ENCODE measurements at regions not wholly inside any gene's neighbourhood (a gene's known extent, or its start where the extent isn't known, plus 50 kb on each side); places are given as distances from the start of the nearest gene placed in this dataset.

DNA sequence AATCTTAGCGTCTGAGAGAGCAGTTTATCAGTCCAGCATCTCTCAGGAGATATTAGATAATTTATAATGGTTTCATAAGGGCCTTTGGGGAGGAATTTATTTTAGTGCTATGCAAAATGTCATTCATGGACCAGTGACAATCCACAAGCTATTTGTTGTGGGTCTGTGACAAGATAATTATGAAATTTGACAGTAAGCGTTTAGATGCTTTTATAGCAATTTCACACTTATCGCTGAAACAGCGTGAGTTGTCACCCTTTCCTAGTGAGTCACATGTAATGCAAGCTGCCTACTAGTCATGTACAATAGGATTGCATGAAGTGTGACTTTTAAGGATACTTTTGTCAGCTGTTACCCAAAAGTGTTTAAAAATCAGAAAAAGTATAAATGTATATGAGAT is 315.6 kb upstream of the THBS1 start:
- Mint-ChIP-seq H3K27ac (no peak overlapping the region), H3K4me1 (no peaks in the 10 kb centered on the region), H3K27me3 (ENCODE audit: low read depth) (peaks cover 7% of the 10 kb centered on the region), H3K4me3 (no peak overlapping the region), H3K36me3 (ENCODE audit: low read depth) (no peaks in the 10 kb centered on the region), H3K9me3 (no peaks in the 10 kb centered on the region)
- TF ChIP-seq, protein P1, sequence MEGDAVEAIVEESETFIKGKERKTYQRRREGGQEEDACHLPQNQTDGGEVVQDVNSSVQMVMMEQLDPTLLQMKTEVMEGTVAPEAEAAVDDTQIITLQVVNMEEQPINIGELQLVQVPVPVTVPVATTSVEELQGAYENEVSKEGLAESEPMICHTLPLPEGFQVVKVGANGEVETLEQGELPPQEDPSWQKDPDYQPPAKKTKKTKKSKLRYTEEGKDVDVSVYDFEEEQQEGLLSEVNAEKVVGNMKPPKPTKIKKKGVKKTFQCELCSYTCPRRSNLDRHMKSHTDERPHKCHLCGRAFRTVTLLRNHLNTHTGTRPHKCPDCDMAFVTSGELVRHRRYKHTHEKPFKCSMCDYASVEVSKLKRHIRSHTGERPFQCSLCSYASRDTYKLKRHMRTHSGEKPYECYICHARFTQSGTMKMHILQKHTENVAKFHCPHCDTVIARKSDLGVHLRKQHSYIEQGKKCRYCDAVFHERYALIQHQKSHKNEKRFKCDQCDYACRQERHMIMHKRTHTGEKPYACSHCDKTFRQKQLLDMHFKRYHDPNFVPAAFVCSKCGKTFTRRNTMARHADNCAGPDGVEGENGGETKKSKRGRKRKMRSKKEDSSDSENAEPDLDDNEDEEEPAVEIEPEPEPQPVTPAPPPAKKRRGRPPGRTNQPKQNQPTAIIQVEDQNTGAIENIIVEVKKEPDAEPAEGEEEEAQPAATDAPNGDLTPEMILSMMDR (IDR thresholded peaks at IDR 0.05; ENCODE audit: unreplicated experiment in 3 of 3), result no peak

DNA sequence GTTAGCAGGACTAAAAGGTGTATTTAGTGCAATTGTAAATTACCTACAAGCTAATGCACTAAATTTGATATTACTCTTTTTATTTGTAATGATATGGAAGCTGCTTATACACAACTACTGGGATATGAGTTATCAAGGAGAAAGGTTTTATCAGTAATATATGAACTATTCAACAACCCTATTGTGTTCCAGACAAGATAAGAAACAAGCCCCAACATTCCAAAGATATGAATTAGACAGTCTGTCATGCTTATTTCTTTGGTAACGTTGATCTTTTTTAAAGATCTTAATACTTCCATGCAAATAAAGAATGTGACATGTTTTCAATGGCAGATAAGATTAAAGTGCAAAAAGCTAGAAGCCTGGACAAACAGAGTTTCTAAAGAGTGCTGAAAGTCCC is 314.0 kb upstream of the THBS1 start:
- Mint-ChIP-seq H3K4me3 (no peak overlapping the region), H3K27me3 (ENCODE audit: low read depth) (peaks cover 7% of the 10 kb centered on the region), H3K27ac (no peak overlapping the region), H3K36me3 (ENCODE audit: low read depth) (no peaks in the 10 kb centered on the region), H3K9me3 (no peaks in the 10 kb centered on the region), H3K4me1 (no peaks in the 10 kb centered on the region)
- TF ChIP-seq, protein P1 (IDR thresholded peaks at IDR 0.05; ENCODE audit: unreplicated experiment in 3 of 3), result no peak

DNA sequence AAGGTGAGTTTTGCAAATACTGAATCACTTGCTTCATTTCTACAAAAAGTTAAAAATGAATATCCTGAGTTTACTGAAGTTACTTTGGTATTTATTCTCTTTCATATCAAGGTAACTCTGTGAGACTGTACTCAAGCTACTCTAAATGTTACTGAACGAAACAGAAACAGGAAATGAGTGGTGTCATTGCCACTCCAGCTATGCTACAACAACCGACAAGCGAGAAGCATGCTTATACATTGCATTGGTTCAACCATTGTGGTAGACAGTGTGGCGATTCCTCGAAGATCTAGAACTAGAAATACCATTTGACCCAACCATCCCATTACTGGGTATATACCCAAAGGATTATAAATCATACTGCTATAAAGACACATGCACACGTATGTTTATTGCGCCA is 313.2 kb upstream of the THBS1 start:
- H3K4me3 Mint-ChIP-seq, result no peak overlapping the region
- no peaks in the 10 kb centered on the region for H3K36me3 Mint-ChIP-seq (ENCODE audit: low read depth)
- TF ChIP-seq, protein P1 (IDR thresholded peaks at IDR 0.05; ENCODE audit: unreplicated experiment in 3 of 3), result no peak
- H3K27ac Mint-ChIP-seq, result no peak overlapping the region
- H3K27me3 Mint-ChIP-seq (ENCODE audit: low read depth), result peaks cover 7% of the 10 kb centered on the region
- H3K9me3 Mint-ChIP-seq, result no peaks in the 10 kb centered on the region
- no peaks in the 10 kb centered on the region for H3K4me1 Mint-ChIP-seq

DNA sequence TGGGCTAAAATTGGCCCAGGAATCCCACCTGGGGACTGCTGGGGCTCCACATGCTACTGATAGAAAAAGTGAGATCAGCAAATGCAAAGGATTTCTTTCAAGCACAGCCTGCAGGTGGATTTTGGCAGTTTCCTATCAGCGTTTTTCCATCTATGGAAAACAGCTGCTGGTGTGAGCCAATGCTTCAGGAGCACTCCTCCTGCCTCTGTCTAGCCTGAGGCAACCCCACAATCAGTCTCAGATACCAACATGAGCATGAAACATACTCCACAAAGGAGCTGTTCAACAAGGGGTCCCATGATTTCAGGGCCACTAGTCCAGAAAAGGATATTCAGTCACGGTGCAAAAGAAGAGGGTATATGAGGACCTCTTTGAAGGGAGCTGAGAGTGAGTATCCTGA is 311.5 kb upstream of the THBS1 start:
- peaks cover 10% of the 10 kb centered on the region for H3K4me1 Mint-ChIP-seq
- TF ChIP-seq, protein P1 (IDR thresholded peaks at IDR 0.05; ENCODE audit: unreplicated experiment in 3 of 3), result no peak
- H3K9me3 Mint-ChIP-seq, result no peaks in the 10 kb centered on the region
- peaks cover 6% of the 10 kb centered on the region for H3K27me3 Mint-ChIP-seq (ENCODE audit: low read depth)
- H3K4me3 Mint-ChIP-seq, result no peak overlapping the region
- H3K36me3 Mint-ChIP-seq (ENCODE audit: low read depth), result no peaks in the 10 kb centered on the region
- no peak overlapping the region for H3K27ac Mint-ChIP-seq

DNA sequence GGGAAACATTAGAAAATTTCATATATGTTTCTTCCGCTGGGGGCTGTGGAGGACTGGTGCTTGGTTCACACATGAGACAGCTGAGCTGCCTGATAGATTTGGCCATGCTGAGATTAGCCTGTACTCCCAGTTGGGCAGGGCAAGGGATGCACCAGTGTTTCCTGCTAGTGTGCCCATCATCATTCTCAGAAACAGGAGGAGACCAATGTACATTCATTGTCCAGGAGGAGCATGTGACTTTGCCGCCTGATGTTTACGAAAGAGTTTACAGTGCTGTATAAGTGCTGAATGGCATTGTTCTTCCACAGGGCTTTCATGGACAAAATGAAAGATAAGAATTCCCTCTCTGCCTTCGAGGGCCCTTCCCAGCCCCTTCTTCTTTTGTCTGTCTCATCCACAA is 311.1 kb upstream of the THBS1 start:
- Mint-ChIP-seq H3K9me3 (no peaks in the 10 kb centered on the region), H3K4me1 (peaks cover 10% of the 10 kb centered on the region), H3K27me3 (ENCODE audit: low read depth) (peaks cover 4% of the 10 kb centered on the region), H3K27ac (no peak overlapping the region), H3K36me3 (ENCODE audit: low read depth) (no peaks in the 10 kb centered on the region), H3K4me3 (no peak overlapping the region)
- TF ChIP-seq, protein P1 (IDR thresholded peaks at IDR 0.05; ENCODE audit: unreplicated experiment in 3 of 3), result no peak

DNA sequence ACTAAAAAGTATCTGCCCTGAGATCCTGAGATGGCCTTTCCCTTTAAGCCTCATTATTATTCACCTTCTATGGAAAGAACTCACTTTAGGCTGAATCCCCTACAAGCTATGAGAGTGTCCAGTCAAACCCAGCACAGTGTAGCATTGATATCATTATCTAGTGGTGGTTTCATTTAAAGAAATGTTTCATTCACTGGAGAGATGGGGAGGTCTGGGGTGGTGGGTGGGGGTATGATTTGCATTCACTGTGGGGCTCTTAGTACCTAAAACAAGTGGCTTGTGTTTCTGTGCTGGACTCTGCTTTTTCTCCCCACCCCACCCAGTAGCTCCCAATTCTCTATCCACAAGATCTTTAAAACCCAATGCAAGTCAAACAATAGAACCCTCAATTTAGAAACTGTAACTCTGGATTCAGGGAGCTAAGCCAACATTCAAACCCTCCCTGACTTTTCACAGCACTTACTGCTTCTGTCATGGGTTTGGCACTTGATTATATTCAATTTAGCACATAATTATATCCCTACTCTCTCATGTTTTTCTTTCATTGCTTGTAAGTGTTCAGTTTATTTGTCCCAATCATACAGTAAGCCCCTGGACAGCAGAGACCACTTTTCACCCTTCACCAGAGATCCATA is 310.5 kb upstream of the THBS1 start:
- TF ChIP-seq, protein P1 (IDR thresholded peaks at IDR 0.05; ENCODE audit: unreplicated experiment in 3 of 3), result no peak
- no peaks in the 10 kb centered on the region for H3K9me3 Mint-ChIP-seq
- peaks cover 4% of the 10 kb centered on the region for H3K27me3 Mint-ChIP-seq (ENCODE audit: low read depth)
- no peak overlapping the region for H3K27ac Mint-ChIP-seq
- peaks cover 10% of the 10 kb centered on the region for H3K4me1 Mint-ChIP-seq
- no peak overlapping the region for H3K4me3 Mint-ChIP-seq
- H3K36me3 Mint-ChIP-seq (ENCODE audit: low read depth), result no peaks in the 10 kb centered on the region
